DND-41 (cell line): ENCODE measurements at regions not wholly inside any gene's neighbourhood (a gene's known extent, or its start where the extent isn't known, plus 50 kb on each side); places are given as distances from the start of the nearest gene placed in this dataset.

Source experiments
- ATAC-seq: fragments of 200-7000 bp; cut with Tn5 transposase; 3 replicates; pipeline ENCODE4 v1.9.1; 2021; ENCODE audit warnings: low read depth; ENCODE audit not compliant: insufficient read depth
- DNase-seq: peaks from one replicate; pipeline ENCODE4 v3.0.0-alpha.2; 2020
- H2AFZ ChIP-seq: 2 replicates; pipeline ENCODE4 v1.6.0; 2012; ENCODE audit warnings: low read depth, low read length
- H3K27ac ChIP-seq: 2 replicates; pipeline ENCODE4 v1.5.1; 2012; ENCODE audit warnings: low read length, inconsistent platforms
- H3K27me3 ChIP-seq: fragments of 200-600 bp; sonication (generic); 2 replicates; pipeline ENCODE4 v1.6.0; 2012; ENCODE audit warnings: low read length, mild to moderate bottlenecking, inconsistent platforms; ENCODE audit not compliant: insufficient read depth, poor library complexity
- H3K36me3 ChIP-seq: 2 replicates; pipeline ENCODE4 v1.5.1; 2012; ENCODE audit warnings: low read length, inconsistent platforms; ENCODE audit not compliant: insufficient read depth
- H3K4me1 ChIP-seq: 2 replicates; pipeline ENCODE4 v1.5.1; 2012; ENCODE audit warnings: mild to moderate bottlenecking, low read length; ENCODE audit not compliant: insufficient read depth
- H3K4me2 ChIP-seq: 2 replicates; pipeline ENCODE4 v1.6.0; 2012; ENCODE audit warnings: mild to moderate bottlenecking, moderate library complexity, low read length, inconsistent platforms; ENCODE audit not compliant: insufficient read depth
- H3K4me3 ChIP-seq, 2 experiments: fragments of 200-600 bp in 1 of 2; shearing (Covaris generic) in 1 of 2; 2 replicates each; pipeline ENCODE4 v1.5.1; 2012 to 2016; ENCODE audit warnings: inconsistent platforms in 2 of 2, low read length in 2 of 2, mild to moderate bottlenecking in 2 of 2, low read depth in 1 of 2, moderate library complexity in 1 of 2
- H3K79me2 ChIP-seq: 2 replicates; pipeline ENCODE4 v1.6.0; 2012; ENCODE audit warnings: low read length, inconsistent platforms; ENCODE audit not compliant: insufficient read depth
- H3K9ac ChIP-seq: 2 replicates; pipeline ENCODE4 v1.6.0; 2012; ENCODE audit warnings: low read depth, mild to moderate bottlenecking, inconsistent platforms, low read length, moderate library complexity
- H3K9me3 ChIP-seq: 2 replicates; pipeline ENCODE4 v1.5.1; 2012; ENCODE audit warnings: low read length, moderate library complexity, mild to moderate bottlenecking, inconsistent platforms; ENCODE audit not compliant: insufficient read depth, severe bottlenecking
- H4K20me1 ChIP-seq: 2 replicates; pipeline ENCODE4 v1.6.0; 2012; ENCODE audit warnings: low read length; ENCODE audit not compliant: insufficient read depth
- EZH2 ChIP-seq: IDR thresholded peaks from 3 replicates; pipeline ENCODE4 v1.6.1; 2012; ENCODE audit warnings: borderline replicate concordance, low read depth, mild to moderate bottlenecking, moderate library complexity, low read length, inconsistent platforms; ENCODE audit not compliant: severe bottlenecking
- TF ChIP-seq, protein P1 (sequence below): IDR thresholded peaks from 2 replicates; pipeline ENCODE4 v1.5.1; 2012; ENCODE audit warnings: borderline replicate concordance, low read length, moderate library complexity, mild to moderate bottlenecking; ENCODE audit not compliant: poor library complexity, severe bottlenecking; ENCODE audit errors: extremely low read depth

DNA sequence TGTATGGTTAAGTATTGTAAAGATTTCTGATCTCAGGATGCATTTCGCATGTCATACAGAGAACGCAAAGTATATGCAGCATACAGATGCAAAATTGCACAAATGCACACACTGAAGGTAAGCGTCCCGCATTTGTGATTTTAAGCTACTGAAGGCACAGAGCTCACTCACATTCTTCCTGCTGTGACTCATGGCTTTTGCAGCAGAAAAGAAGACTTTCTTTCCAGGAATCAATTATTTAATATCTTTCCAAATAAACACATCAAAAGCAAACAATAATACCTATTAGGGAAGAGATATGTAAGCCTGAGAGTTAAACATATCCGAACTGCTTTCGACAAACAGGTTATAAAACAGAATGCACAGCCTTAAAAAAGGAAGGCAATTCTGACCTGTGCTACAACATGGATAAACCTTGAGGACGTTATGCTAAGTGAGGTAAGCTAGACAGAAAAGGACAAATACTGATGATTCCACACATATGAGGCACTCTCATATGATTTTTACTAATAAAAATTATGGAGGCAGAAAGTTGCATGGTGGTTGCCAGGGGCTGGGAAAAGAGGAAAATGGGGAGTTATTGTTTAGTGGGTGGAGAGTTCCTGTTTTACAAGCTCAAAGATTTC, 109.0 kb downstream of the TFAP2A start:
- H3K9ac ChIP-seq: no peak overlapping the region
- ATAC-seq: no peak
- no peaks in the 10 kb centered on the region for H3K36me3 ChIP-seq
- no peak for DNase-seq
- no peaks in the 10 kb centered on the region for H3K79me2 ChIP-seq
- no peak for TF ChIP-seq EZH2
- TF ChIP-seq, protein P1, sequence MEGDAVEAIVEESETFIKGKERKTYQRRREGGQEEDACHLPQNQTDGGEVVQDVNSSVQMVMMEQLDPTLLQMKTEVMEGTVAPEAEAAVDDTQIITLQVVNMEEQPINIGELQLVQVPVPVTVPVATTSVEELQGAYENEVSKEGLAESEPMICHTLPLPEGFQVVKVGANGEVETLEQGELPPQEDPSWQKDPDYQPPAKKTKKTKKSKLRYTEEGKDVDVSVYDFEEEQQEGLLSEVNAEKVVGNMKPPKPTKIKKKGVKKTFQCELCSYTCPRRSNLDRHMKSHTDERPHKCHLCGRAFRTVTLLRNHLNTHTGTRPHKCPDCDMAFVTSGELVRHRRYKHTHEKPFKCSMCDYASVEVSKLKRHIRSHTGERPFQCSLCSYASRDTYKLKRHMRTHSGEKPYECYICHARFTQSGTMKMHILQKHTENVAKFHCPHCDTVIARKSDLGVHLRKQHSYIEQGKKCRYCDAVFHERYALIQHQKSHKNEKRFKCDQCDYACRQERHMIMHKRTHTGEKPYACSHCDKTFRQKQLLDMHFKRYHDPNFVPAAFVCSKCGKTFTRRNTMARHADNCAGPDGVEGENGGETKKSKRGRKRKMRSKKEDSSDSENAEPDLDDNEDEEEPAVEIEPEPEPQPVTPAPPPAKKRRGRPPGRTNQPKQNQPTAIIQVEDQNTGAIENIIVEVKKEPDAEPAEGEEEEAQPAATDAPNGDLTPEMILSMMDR: no peak
- no peak overlapping the region for H3K4me2 ChIP-seq
- no peak overlapping the region for H3K27ac ChIP-seq
- no peak overlapping the region for H3K4me3 ChIP-seq
- H4K20me1 ChIP-seq: no peaks in the 10 kb centered on the region
- H3K27me3 ChIP-seq: no peaks in the 10 kb centered on the region
- H2AFZ ChIP-seq: no peak overlapping the region
- no peaks in the 10 kb centered on the region for H3K4me1 ChIP-seq
- H3K9me3 ChIP-seq: no peaks in the 10 kb centered on the region

DNA sequence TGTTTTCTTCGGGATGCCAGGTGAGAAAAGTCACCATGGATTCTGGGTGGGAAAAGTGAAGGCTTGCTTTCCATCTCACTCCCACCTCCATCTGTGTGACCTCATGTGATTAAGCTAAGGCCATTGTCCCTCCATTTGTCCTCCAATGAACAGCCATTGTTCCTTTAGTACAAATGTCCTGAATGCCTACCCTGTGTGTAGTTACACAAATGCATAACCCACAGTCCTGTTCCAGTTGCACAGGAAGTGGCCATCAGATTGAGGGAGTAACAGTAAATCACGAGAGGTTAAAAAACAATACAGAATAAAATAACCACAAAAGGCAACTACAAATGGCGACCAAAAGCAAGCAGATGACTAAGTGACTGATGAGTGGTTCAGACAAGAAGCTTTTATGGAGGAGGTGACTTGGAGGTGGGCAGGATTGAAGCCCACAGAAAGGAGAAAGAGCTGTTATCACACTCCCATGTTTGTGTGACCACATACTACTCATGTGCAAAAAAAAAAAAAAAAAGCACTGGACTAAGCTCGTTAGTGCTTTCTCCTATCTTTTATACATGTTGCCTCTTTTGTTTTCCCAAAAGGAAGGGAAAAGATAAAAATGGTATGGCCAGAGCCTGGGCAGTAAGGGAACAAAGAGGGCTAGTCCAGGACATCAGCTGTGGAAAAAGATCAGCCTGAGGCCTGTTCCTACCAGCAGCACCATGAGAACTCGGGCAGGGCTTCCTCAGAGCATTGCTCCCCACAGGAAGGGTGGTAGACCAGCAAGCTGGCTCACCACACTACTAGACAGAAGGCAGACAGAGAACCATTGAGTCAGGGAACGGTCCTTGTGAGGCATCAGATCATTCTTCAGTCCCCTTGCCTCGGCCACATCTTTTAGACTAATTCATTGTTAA, 111.0 kb downstream of the TFAP2A start:
- DNase-seq: no peak
- no peak overlapping the region for H3K4me2 ChIP-seq
- ATAC-seq: no peak
- H3K4me3 ChIP-seq: no peak overlapping the region
- no peaks in the 10 kb centered on the region for H3K4me1 ChIP-seq
- H3K9me3 ChIP-seq: no peaks in the 10 kb centered on the region
- no peak overlapping the region for H3K9ac ChIP-seq
- no peaks in the 10 kb centered on the region for H4K20me1 ChIP-seq
- H3K27ac ChIP-seq: no peak overlapping the region
- H2AFZ ChIP-seq: no peak overlapping the region
- H3K27me3 ChIP-seq: no peaks in the 10 kb centered on the region
- no peak for TF ChIP-seq EZH2
- TF ChIP-seq, protein P1: no peak
- H3K36me3 ChIP-seq: no peaks in the 10 kb centered on the region
- H3K79me2 ChIP-seq: no peaks in the 10 kb centered on the region

DNA sequence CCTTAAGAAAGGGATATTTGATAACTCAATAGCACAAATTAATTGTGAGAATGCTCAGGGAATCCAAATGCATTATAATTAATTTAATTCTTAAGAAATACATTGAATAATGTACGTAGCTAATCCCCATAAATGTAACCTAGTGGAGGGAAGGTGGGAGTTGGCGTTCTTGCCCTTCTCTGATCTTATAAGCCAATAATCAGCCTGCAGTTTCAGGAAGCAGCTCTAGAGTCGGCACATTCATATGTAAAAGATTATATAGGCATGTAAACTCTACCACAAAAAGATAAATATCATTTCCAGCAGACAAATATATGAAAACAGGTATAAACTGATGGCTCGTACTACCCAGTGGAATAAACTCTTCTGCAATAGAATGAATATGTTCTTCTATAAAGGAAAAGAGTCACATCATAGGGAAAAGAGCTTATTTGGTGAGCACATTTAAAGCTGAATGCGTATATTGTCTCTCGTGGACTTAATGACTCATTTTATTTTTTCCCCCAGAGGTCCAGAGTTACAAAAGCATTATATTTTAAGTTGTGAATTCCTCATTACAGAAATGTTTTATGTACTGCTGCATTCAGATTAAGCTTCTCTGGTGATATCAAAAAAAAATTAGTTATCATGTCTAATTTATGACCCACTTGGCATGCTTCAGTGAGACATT, 112.2 kb downstream of the TFAP2A start:
- no peak overlapping the region for H3K9ac ChIP-seq
- no peaks in the 10 kb centered on the region for H3K4me1 ChIP-seq
- H4K20me1 ChIP-seq: no peaks in the 10 kb centered on the region
- ATAC-seq: no peak
- no peak for DNase-seq
- H3K4me2 ChIP-seq: no peak overlapping the region
- TF ChIP-seq, protein P1: no peak
- TF ChIP-seq EZH2: no peak
- no peaks in the 10 kb centered on the region for H3K9me3 ChIP-seq
- no peak overlapping the region for H3K4me3 ChIP-seq
- H3K79me2 ChIP-seq: no peaks in the 10 kb centered on the region
- no peaks in the 10 kb centered on the region for H3K27me3 ChIP-seq
- H3K36me3 ChIP-seq: no peaks in the 10 kb centered on the region
- no peak overlapping the region for H2AFZ ChIP-seq
- H3K27ac ChIP-seq: no peak overlapping the region
